Esophagus muscularis mucosa (tissue), 4 donors: ENCODE measurements at regions not wholly inside any gene's neighbourhood (a gene's known extent, or its start where the extent isn't known, plus 50 kb on each side); places are given as distances from the start of the nearest gene placed in this dataset.

Experiments used
- CTCF ChIP-seq, 3 experiments: fragments of 200-600 bp in 2 of 3; fragments of 450-650 bp in 1 of 3; sonication (generic) in 2 of 3; IDR thresholded peaks; one replicate each; pipeline ENCODE4 v1.5.1; 2017 to 2019; ENCODE audit warnings: antibody characterized with exemption in 3 of 3, mild to moderate bottlenecking in 2 of 3, moderate library complexity in 1 of 3
- EP300 ChIP-seq: sonication (generic); formaldehyde crosslinking; IDR thresholded peaks from one replicate; pipeline ENCODE4 v1.6.1; 2017; ENCODE audit warnings: antibody characterized with exemption
- POLR2AphosphoS5 ChIP-seq, 2 donors: sonication (generic); formaldehyde crosslinking; IDR thresholded peaks; one replicate each; pipeline ENCODE4 v1.6.1; 2017; ENCODE audit warnings: antibody characterized with exemption in 2 of 2

- TF ChIP-seq CTCF (IDR thresholded peaks at IDR 0.05) (no peak), POLR2AphosphoS5 (IDR thresholded peaks at IDR 0.05) (no peak), EP300 (no peak)
These were observed 101.0 kb upstream of the TNS3 start for GRCh38 chr7:47682874-47683273.
